Transverse colon (tissue), 4 donors: ENCODE measurements at regions not wholly inside any gene's neighbourhood (a gene's known extent, or its start where the extent isn't known, plus 50 kb on each side); places are given as distances from the start of the nearest gene placed in this dataset.

Source experiments
- DNase-seq: peaks from one replicate; pipeline ENCODE4 v3.0.0-alpha.2; 2019
- H3K27ac ChIP-seq, 4 donors: fragments of 200-600 bp; sonication (generic); 2 replicates each; pipeline ENCODE4 v1.5.1; 2016 to 2018; ENCODE audit warnings: inconsistent platforms in 4 of 4
- H3K27me3 ChIP-seq: fragments of 200-600 bp; sonication (generic); 2 replicates; pipeline ENCODE4 v1.5.1; 2017; ENCODE audit warnings: inconsistent platforms
- H3K36me3 ChIP-seq, 4 donors: fragments of 200-600 bp; sonication (generic); 2 replicates each; pipeline ENCODE4 v1.5.1; 2017 to 2019; ENCODE audit warnings: inconsistent platforms in 4 of 4
- H3K4me1 ChIP-seq, 4 donors: fragments of 200-600 bp; sonication (generic); 2 replicates each; pipeline ENCODE4 v1.5.1; 2017 to 2020; ENCODE audit warnings: inconsistent platforms in 4 of 4
- H3K4me3 ChIP-seq, 4 donors: fragments of 200-600 bp; sonication (generic); 1 replicate in 1 of 4; 2 replicates in 3 of 4; pipeline versions ENCODE4 v1.5.1 to v1.6.1; 2017 to 2019; ENCODE audit warnings: inconsistent platforms in 4 of 4
- H3K9me3 ChIP-seq, 2 donors: fragments of 200-600 bp; sonication (generic); 2 replicates each; pipeline ENCODE4 v1.5.1; 2017 to 2019; ENCODE audit warnings: inconsistent platforms in 2 of 2
- EP300 ChIP-seq: sonication (generic); formaldehyde crosslinking; IDR thresholded peaks from one replicate; pipeline ENCODE4 v1.6.1; 2017; ENCODE audit warnings: antibody characterized with exemption, low read depth
- POLR2A ChIP-seq: fragments of 450-650 bp; IDR thresholded peaks from one replicate; pipeline ENCODE4 v1.6.1; 2016; ENCODE audit warnings: antibody characterized with exemption, mild to moderate bottlenecking, moderate library complexity
- POLR2AphosphoS5 ChIP-seq, 3 donors: sonication (generic); formaldehyde crosslinking; IDR thresholded peaks; one replicate each; pipeline ENCODE4 v1.6.1; 2016; ENCODE audit warnings: antibody characterized with exemption in 3 of 3
- WGBS, 2 donors: methylation state at CpG; one replicate each; pipeline ENCODE4 v1.1.5; 2018; ENCODE audit warnings: low coverage in 1 of 2; 5-methylcytosine and 5-hydroxymethylcytosine counted together
- in situ Hi-C, 4 donors: fragments of 200-750 bp; cut with MboI; loops; one replicate each; pipeline versions ENCODE4 v1.15.0 to v1.15.1; 2017; ENCODE audit warnings: low sequenced_read_pairs in 3 of 4, low pct_ligation_motif_present in 1 of 4, low pct_unique_long_range_greater_than_20kb in 1 of 4
- intact Hi-C: fragments of 100-400 bp; cut with DNase I; formaldehyde crosslinking; loops from one replicate; pipeline ENCODE4 v1.15.1; 2023; ENCODE audit warnings: low total_unique reads
- TF ChIP-seq, protein P1 (sequence below), 5 experiments: fragments of 200-600 bp in 3 of 5; fragments of 450-650 bp in 2 of 5; sonication (generic) in 3 of 5; IDR thresholded peaks; 1 replicate in 2 of 5; 2 replicates in 3 of 5; pipeline ENCODE4 v1.5.1; 2016 to 2017; ENCODE audit warnings: antibody characterized with exemption in 5 of 5, inconsistent platforms in 3 of 5, mild to moderate bottlenecking in 2 of 5, moderate library complexity in 1 of 5

DNA sequence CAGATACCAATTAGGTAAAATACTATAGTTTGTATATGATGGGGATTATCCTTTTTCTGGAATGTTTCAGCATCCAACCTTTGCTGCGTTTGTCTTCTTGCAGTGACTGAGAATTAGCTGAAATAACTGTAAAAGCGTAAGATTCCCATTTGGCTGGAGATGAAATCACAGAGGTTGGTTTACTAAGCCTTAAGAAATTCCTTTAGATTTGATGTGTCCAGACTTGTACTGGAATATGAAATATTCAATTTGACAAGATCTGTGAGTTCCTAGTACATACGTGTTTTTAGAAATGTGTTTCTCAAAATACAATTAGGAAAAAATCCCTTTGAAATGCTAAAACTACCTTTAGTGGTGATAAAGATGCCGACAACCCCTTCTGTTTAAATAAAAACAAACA is 286.0 kb upstream of the DMRT1 start:
- H3K9me3 ChIP-seq = no peaks in the 10 kb centered on the region
- WGBS, 2 donors = 55 to 67% methylated on average over 4 of the region's 4 CpGs
- no peak overlapping the region for H3K27ac ChIP-seq
- intact Hi-C loops = no loop called here
- H3K4me1 ChIP-seq = peaks cover 0 to 14% (median 4%) of the 10 kb centered on the region in 4 donors
- no peaks in the 10 kb centered on the region for H3K36me3 ChIP-seq
- no peak overlapping the region for H3K4me3 ChIP-seq
- H3K27me3 ChIP-seq = no peaks in the 10 kb centered on the region
- no peak for TF ChIP-seq EP300
- TF ChIP-seq, protein P1, sequence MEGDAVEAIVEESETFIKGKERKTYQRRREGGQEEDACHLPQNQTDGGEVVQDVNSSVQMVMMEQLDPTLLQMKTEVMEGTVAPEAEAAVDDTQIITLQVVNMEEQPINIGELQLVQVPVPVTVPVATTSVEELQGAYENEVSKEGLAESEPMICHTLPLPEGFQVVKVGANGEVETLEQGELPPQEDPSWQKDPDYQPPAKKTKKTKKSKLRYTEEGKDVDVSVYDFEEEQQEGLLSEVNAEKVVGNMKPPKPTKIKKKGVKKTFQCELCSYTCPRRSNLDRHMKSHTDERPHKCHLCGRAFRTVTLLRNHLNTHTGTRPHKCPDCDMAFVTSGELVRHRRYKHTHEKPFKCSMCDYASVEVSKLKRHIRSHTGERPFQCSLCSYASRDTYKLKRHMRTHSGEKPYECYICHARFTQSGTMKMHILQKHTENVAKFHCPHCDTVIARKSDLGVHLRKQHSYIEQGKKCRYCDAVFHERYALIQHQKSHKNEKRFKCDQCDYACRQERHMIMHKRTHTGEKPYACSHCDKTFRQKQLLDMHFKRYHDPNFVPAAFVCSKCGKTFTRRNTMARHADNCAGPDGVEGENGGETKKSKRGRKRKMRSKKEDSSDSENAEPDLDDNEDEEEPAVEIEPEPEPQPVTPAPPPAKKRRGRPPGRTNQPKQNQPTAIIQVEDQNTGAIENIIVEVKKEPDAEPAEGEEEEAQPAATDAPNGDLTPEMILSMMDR (IDR thresholded peaks at IDR 0.05) = no peak
- TF ChIP-seq POLR2A = no peak
- no peak for TF ChIP-seq POLR2AphosphoS5 (IDR thresholded peaks at IDR 0.05)
- DNase-seq = no peak
- in situ Hi-C loops = no loop called here

DNA sequence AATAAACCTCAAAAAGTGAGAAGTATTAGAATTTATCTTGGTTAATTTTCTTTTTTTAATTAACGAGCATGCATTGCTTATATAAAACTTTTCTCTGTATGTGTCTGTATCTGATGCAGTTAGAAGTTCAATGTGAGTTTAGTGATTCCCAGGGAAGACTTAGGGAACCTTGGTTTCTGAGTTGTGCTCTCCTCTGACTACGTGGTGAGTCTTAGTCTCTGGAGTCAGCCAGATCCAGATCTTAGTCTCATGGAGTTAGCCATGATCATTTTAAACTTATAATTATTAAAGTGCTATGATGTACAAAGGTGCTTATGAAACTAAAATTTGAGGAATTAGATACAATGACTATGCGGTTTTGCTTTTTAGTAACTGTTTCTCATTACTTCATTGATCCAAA is 285.3 kb upstream of the DMRT1 start:
- H3K36me3 ChIP-seq = no peaks in the 10 kb centered on the region
- H3K27ac ChIP-seq = peak overlapping the region in 1 of 4 donors; percentile 18
- intact Hi-C loops (no loop called here), in situ Hi-C loops (no loop called here)
- H3K9me3 ChIP-seq = no peaks in the 10 kb centered on the region
- TF ChIP-seq POLR2AphosphoS5 (IDR thresholded peaks at IDR 0.05) = no peak
- TF ChIP-seq, protein P1 (IDR thresholded peaks at IDR 0.05) = no peak
- DNase-seq = no peak
- WGBS, 2 donors = 68 to 73% methylated on average over 3 of the region's 3 CpGs
- H3K4me3 ChIP-seq = no peak overlapping the region
- H3K4me1 ChIP-seq = peaks cover 0 to 14% (median 4%) of the 10 kb centered on the region in 4 donors
- H3K27me3 ChIP-seq = no peaks in the 10 kb centered on the region

DNA sequence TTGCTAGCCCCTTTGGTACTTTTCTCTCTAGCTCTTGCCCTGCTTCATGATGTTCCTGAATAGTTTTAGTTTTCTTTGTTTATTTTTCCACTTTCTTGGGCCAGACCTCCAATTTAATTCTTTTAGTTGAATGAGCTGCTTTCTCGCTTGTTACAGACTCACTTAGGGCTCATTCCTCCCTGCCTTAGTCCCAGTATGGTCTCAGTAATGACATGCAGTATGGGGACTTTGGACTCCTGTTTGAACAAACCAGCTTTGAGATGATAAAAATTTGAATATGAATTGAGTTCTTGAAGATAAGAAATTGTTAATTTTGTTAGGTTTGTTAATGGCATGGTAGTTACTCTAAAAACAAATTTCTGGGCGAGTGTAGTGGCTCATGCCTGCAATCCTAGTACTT is 284.8 kb upstream of the DMRT1 start:
- no peak overlapping the region for H3K4me3 ChIP-seq
- peaks cover 0 to 14% (median 4%) of the 10 kb centered on the region in 4 donors for H3K4me1 ChIP-seq
- H3K27ac ChIP-seq = peak overlapping the region in 1 of 4 donors; percentile 18
- no peaks in the 10 kb centered on the region for H3K9me3 ChIP-seq
- no peaks in the 10 kb centered on the region for H3K36me3 ChIP-seq
- TF ChIP-seq POLR2AphosphoS5 (IDR thresholded peaks at IDR 0.05) (no peak), EP300 (no peak), POLR2A (no peak)
- TF ChIP-seq, protein P1 (IDR thresholded peaks at IDR 0.05) = no peak
- in situ Hi-C loops = no loop called here
- WGBS, 2 donors = 43 to 51% methylated on average over 1 to 2 of the region's 2 CpGs
- DNase-seq = no peak
- intact Hi-C loops = no loop called here
- no peaks in the 10 kb centered on the region for H3K27me3 ChIP-seq

DNA sequence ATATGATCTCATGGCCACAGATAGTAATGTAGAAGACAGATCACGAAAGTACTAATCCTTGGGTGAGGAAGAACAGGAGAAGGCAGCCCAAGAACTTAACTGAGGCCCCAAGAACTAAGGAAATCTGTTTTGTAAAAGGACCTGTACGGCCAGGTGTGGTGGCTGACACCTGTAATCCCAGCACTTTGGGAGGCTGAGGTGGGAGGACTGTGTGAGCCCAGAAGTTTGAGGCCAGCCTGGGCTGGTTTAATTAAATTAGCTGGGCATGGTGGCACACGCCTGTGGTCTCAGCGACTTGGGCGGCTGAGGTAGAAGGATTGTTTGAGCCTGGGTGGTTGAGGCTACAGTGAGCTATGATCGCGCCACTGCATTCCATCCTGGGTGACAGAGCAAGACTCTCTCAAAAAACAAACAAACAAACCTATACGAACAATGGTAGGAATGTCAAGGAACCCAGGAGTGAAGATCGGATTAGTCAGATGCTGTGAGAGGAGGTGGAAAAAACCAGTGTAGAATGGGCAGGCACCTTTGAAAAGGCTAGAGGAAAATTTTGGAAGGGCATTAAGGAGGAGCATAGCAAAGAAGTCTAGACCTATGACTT is 283.8 kb upstream of the DMRT1 start:
- Histone ChIP-seq H3K27ac (no peak overlapping the region), H3K4me3 (no peak overlapping the region), H3K36me3 (no peaks in the 10 kb centered on the region), H3K27me3 (no peaks in the 10 kb centered on the region), H3K9me3 (no peaks in the 10 kb centered on the region), H3K4me1 (peaks cover 0 to 14% (median 4%) of the 10 kb centered on the region in 4 donors)
- in situ Hi-C loops = no loop called here
- no peak for DNase-seq
- intact Hi-C loops = no loop called here
- WGBS, 2 donors = 92 to 93% methylated on average over 8 to 9 of the region's 9 CpGs
- no peak for TF ChIP-seq POLR2A
- no peak for TF ChIP-seq EP300
- TF ChIP-seq POLR2AphosphoS5 (IDR thresholded peaks at IDR 0.05) = no peak
- TF ChIP-seq, protein P1 (IDR thresholded peaks at IDR 0.05) = no peak
